ENCODE measurements at regions not wholly inside any gene's neighbourhood (a gene's known extent, or its start where the extent isn't known, plus 50 kb on each side); places are given as distances from the start of the nearest gene placed in this dataset.

DNA sequence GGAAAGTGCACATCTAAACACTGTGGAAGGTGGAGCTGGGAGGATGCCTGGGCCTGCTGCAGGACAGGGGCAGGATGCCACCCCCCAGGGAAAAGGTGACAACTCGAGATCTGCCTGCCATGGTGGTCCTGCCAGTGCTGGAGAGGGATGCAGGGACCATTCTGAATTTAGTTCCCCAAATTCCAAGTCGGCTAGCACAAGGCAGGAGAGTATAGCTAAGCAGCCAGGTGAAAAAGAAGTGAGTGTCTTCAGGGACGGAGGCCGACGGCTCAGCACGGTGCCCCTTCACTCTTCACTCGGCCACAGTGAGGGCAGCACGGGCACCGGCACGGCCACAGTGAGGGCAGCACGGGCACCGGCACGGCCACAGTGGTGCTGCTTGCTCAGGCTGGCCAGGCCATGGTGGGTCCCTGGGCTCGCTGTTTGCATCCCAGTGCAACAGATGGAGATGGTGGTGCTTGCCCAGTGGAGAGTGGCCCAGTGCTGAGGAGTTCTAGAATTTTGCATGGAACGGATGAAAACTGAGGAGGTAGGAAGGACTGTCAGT lies 161.3 kb upstream of the SHH start:
- TF ChIP-seq EZH2 (IDR thresholded peaks at IDR 0.05; ENCODE audit: insufficient read depth, poor library complexity, severe bottlenecking) (no peak), EZH2phosphoT487 (IDR thresholded peaks at IDR 0.05; ENCODE audit: insufficient read depth, low read depth) (no peak)

All from GM23248 (cell line).